ENCODE measurements at regions not wholly inside any gene's neighbourhood (a gene's known extent, or its start where the extent isn't known, plus 50 kb on each side); places are given as distances from the start of the nearest gene placed in this dataset.

DNA sequence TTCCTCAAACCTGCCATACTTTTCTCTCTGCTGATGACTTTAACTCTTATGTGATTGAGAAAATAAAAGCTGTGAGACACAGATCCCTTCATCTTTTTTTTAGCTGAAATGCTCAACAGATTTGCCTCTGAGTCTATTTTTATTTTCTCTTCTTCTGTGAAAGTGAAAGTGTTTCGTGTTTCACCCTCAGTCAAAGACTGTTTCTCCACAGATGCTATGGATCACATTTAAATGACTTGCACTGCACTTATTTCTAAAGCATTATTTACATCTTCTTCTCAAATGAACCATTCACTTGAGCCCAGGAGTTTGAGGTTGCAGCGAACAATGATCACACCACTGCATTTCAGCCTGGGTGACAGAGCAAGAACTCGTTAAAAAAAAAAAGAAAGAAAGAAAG, 890.1 kb upstream of the PCDH20 start:
- Histone ChIP-seq H3K36me3 (replicated peaks; ENCODE audit: insufficient read depth, low read depth) (no peaks in the 10 kb centered on the region), H3K9me3 (ENCODE audit: low read depth) (no peaks in the 10 kb centered on the region), H4K20me1 (ENCODE audit: insufficient read depth, poor library complexity, severe bottlenecking) (no peaks in the 10 kb centered on the region), H3K4me1 (ENCODE audit: insufficient read depth) (no peaks in the 10 kb centered on the region), H3K27me3 (no peaks in the 10 kb centered on the region), H3K27ac (no peak overlapping the region), H3K4me2 (no peak overlapping the region), H2AFZ (no peak overlapping the region), H3K4me3 (no peak overlapping the region), H3K79me2 (no peaks in the 10 kb centered on the region), H3K9me2 (replicated peaks; ENCODE audit: insufficient read depth) (no peaks in the 10 kb centered on the region)
- DNase-seq (ENCODE audit: low spot score): no peak
- WGBS (ENCODE audit: low lambda C conversion rate, missing lambda C conversion rate): 92% methylated on average over 3 of the region's 3 CpGs
- TF ChIP-seq EZH2 (IDR thresholded peaks at IDR 0.05; ENCODE audit: borderline replicate concordance) (no peak), EZH2phosphoT487 (IDR thresholded peaks at IDR 0.05; ENCODE audit: low read depth, severe bottlenecking, unreplicated experiment) (no peak)
- TF ChIP-seq, protein P1, sequence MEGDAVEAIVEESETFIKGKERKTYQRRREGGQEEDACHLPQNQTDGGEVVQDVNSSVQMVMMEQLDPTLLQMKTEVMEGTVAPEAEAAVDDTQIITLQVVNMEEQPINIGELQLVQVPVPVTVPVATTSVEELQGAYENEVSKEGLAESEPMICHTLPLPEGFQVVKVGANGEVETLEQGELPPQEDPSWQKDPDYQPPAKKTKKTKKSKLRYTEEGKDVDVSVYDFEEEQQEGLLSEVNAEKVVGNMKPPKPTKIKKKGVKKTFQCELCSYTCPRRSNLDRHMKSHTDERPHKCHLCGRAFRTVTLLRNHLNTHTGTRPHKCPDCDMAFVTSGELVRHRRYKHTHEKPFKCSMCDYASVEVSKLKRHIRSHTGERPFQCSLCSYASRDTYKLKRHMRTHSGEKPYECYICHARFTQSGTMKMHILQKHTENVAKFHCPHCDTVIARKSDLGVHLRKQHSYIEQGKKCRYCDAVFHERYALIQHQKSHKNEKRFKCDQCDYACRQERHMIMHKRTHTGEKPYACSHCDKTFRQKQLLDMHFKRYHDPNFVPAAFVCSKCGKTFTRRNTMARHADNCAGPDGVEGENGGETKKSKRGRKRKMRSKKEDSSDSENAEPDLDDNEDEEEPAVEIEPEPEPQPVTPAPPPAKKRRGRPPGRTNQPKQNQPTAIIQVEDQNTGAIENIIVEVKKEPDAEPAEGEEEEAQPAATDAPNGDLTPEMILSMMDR (IDR thresholded peaks at IDR 0.05; ENCODE audit: poor library complexity): no peak

DNA sequence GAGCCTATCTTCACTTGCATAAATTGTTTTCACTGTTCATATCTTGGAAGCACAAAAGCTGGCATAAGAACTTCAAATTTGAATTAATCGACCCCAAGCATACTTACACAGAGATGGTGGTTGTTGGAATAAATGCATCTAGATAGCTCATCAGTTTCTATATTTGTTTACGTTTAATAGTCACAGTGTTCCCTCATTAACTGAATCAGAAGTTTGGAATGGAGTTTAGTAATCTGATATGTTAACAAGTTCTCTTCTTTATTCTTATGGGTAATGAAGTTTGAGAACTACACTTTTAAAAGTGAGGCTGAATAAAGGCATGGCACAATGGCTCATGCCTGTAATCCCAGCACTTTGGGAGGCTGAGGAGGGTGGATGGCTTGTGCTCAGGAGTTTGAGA, 886.7 kb upstream of the PCDH20 start:
- WGBS (ENCODE audit: low lambda C conversion rate, missing lambda C conversion rate): 87% methylated on average over 2 of the region's 2 CpGs
- Histone ChIP-seq H4K20me1 (ENCODE audit: insufficient read depth, poor library complexity, severe bottlenecking) (no peaks in the 10 kb centered on the region), H3K4me3 (no peak overlapping the region), H3K4me2 (no peak overlapping the region), H3K36me3 (replicated peaks; ENCODE audit: insufficient read depth, low read depth) (no peaks in the 10 kb centered on the region), H3K9me2 (replicated peaks; ENCODE audit: insufficient read depth) (no peaks in the 10 kb centered on the region), H3K4me1 (ENCODE audit: insufficient read depth) (no peaks in the 10 kb centered on the region), H3K79me2 (no peaks in the 10 kb centered on the region), H3K27ac (no peak overlapping the region), H2AFZ (no peak overlapping the region), H3K9me3 (ENCODE audit: low read depth) (no peaks in the 10 kb centered on the region), H3K27me3 (no peaks in the 10 kb centered on the region)
- TF ChIP-seq EZH2phosphoT487 (IDR thresholded peaks at IDR 0.05; ENCODE audit: low read depth, severe bottlenecking, unreplicated experiment): no peak
- no peak for DNase-seq (ENCODE audit: low spot score)

DNA sequence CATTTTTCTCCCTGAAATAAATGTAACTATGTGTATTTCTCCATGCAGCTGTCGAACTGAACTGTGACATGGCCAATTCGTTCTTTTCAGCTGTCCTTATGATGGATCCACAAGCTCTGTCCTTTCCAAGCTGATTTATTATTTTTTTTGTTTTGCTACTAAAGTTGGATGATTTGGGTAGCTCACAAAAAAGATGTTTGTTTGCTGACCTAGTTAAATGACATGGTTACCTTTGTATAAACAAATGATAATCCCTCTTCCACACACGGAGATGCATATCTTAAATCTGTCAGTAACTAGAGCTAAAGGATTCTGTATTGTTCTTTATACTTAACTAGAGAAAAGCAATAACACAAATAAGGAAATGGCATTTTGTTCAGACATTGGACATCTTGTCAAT, 884.3 kb upstream of the PCDH20 start:
- Histone ChIP-seq H4K20me1 (ENCODE audit: insufficient read depth, poor library complexity, severe bottlenecking) (no peaks in the 10 kb centered on the region), H3K27me3 (no peaks in the 10 kb centered on the region), H3K79me2 (no peaks in the 10 kb centered on the region), H3K4me3 (no peak overlapping the region), H2AFZ (no peak overlapping the region), H3K9me3 (ENCODE audit: low read depth) (no peaks in the 10 kb centered on the region), H3K4me2 (no peak overlapping the region), H3K4me1 (ENCODE audit: insufficient read depth) (no peaks in the 10 kb centered on the region), H3K36me3 (replicated peaks; ENCODE audit: insufficient read depth, low read depth) (no peaks in the 10 kb centered on the region), H3K9me2 (replicated peaks; ENCODE audit: insufficient read depth) (no peaks in the 10 kb centered on the region), H3K27ac (no peak overlapping the region)
- DNase-seq (ENCODE audit: low spot score): no peak
- WGBS (ENCODE audit: low lambda C conversion rate, missing lambda C conversion rate): 46% methylated on average over 3 of the region's 3 CpGs
- TF ChIP-seq EZH2phosphoT487 (IDR thresholded peaks at IDR 0.05; ENCODE audit: low read depth, severe bottlenecking, unreplicated experiment) (no peak), EZH2 (IDR thresholded peaks at IDR 0.05; ENCODE audit: borderline replicate concordance) (no peak)
- TF ChIP-seq, protein P1 (IDR thresholded peaks at IDR 0.05; ENCODE audit: poor library complexity): no peak

DNA sequence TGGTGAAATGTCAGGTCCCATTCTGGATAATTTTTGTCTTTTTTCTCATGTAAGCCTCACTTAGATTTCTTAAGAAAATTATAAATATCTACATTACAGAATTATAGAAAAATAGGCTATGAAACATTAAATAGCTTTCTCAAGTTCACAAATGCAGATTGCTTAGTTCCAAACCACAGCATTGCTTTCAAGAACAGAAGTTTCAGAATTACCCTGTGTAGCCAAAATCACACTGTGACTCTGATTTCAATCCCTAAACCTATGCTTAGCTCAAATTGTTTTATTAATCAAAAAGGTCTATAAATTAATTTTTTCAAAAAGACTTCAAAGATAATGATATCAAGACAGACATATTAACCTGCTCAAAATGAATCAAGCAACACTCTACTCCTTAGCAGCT, 881.2 kb upstream of the PCDH20 start:
- H3K27me3 ChIP-seq: no peaks in the 10 kb centered on the region
- no peaks in the 10 kb centered on the region for H4K20me1 ChIP-seq (ENCODE audit: insufficient read depth, poor library complexity, severe bottlenecking)
- TF ChIP-seq EZH2phosphoT487 (IDR thresholded peaks at IDR 0.05; ENCODE audit: low read depth, severe bottlenecking, unreplicated experiment) (no peak), EZH2 (IDR thresholded peaks at IDR 0.05; ENCODE audit: borderline replicate concordance) (no peak)
- TF ChIP-seq, protein P1 (IDR thresholded peaks at IDR 0.05; ENCODE audit: poor library complexity): no peak
- no peak overlapping the region for H3K4me3 ChIP-seq
- H3K36me3 ChIP-seq (replicated peaks; ENCODE audit: insufficient read depth, low read depth): no peaks in the 10 kb centered on the region
- H2AFZ ChIP-seq: no peak overlapping the region
- no peaks in the 10 kb centered on the region for H3K4me1 ChIP-seq (ENCODE audit: insufficient read depth)
- H3K4me2 ChIP-seq: no peak overlapping the region
- H3K9me2 ChIP-seq (replicated peaks; ENCODE audit: insufficient read depth): no peaks in the 10 kb centered on the region
- H3K9me3 ChIP-seq (ENCODE audit: low read depth): no peaks in the 10 kb centered on the region
- no peaks in the 10 kb centered on the region for H3K79me2 ChIP-seq
- no peak overlapping the region for H3K27ac ChIP-seq
- no peak for DNase-seq (ENCODE audit: low spot score)

Data from hepatocyte (in vitro differentiated cells).